ENCODE measurements at regions not wholly inside any gene's neighbourhood (a gene's known extent, or its start where the extent isn't known, plus 50 kb on each side); places are given as distances from the start of the nearest gene placed in this dataset.

GRCh38 chr9:113705928-113706519 lies 170.1 kb upstream of the ZNF618 start:
- no peak overlapping the region for H4K5ac ChIP-seq (ENCODE audit: low read depth, low read length)
- H3K4me2 ChIP-seq (ENCODE audit: low read depth, low read length) = no peak overlapping the region
- no peak overlapping the region for H2AFZ ChIP-seq (replicated peaks; ENCODE audit: low read length, poor library complexity)
- in situ Hi-C loops (cut with MboI; ENCODE audit: low sequenced_read_pairs) (no loop called here), intact Hi-C loops (cut with micrococcal nuclease) (no loop called here), dilution Hi-C loops (cut with HindIII; ENCODE audit: low sequenced_read_pairs, unreplicated experiment) (no loop called here)
- H3K79me1 ChIP-seq (ENCODE audit: low read depth in 1 of 2, low read length in 2 of 2) = no peaks in the 10 kb centered on the region
- H3K36me3 ChIP-seq (ENCODE audit: control insufficient read depth, insufficient read depth, low read length) = no peaks in the 10 kb centered on the region
- no peak overlapping the region for H2BK120ac ChIP-seq (ENCODE audit: low read depth, low read length)
- no peaks in the 10 kb centered on the region for H3K9me1 ChIP-seq (ENCODE audit: insufficient read depth, low read length)
- H2BK15ac ChIP-seq (ENCODE audit: low read depth, low read length) = no peak overlapping the region
- H3K18ac ChIP-seq (ENCODE audit: low read depth, low read length) = no peak overlapping the region
- TF ChIP-seq NFE2L2 (IDR thresholded peaks at IDR 0.05; ENCODE audit: low read depth, low read length) (no peak), CEBPB (IDR thresholded peaks at IDR 0.05; ENCODE audit: low read depth, low read length) (no peak), CTCF (conservative IDR thresholded peaks at IDR 0.05; ENCODE audit: low read depth, low read length) (no peak), CHD1 (IDR thresholded peaks at IDR 0.05; ENCODE audit: low read depth, low read length) (no peak), USF2 (IDR thresholded peaks at IDR 0.05; ENCODE audit: low read depth, low read length) (no peak), RAD21 (IDR thresholded peaks at IDR 0.05; ENCODE audit: low read length) (no peak), MAZ (IDR thresholded peaks at IDR 0.05; ENCODE audit: borderline replicate concordance, low read depth, low read length) (no peak), POLR2A (IDR thresholded peaks at IDR 0.05; ENCODE audit: low read depth, low read length) (no peak), RFX5 (IDR thresholded peaks at IDR 0.05; ENCODE audit: low read depth, low read length) (no peak), FOS (IDR thresholded peaks at IDR 0.05; ENCODE audit: low read depth, low read length) (no peak), BHLHE40 (IDR thresholded peaks at IDR 0.05; ENCODE audit: low read depth, low read length) (no peak), SMC3 (IDR thresholded peaks at IDR 0.05; ENCODE audit: low read depth, low read length) (no peak), ELK1 (IDR thresholded peaks at IDR 0.05; ENCODE audit: borderline replicate concordance, low read depth, low read length) (no peak), RCOR1 (IDR thresholded peaks at IDR 0.05; ENCODE audit: insufficient replicate concordance, low read length) (no peak), MAFK (IDR thresholded peaks at IDR 0.05; ENCODE audit: low read depth, low read length) (no peak)
- no TSS peak for BruUV-seq (replicated peaks)
- CTCF ChIA-PET = no interaction called here
- POLR2A ChIA-PET (ENCODE audit: unreplicated experiment) = no interaction called here
- H3K23ac ChIP-seq (ENCODE audit: low read depth, low read length) = no peak overlapping the region
- WGBS, 2 experiments (ENCODE audit: extremely low coverage in 2 of 2, insufficient read length in 1 of 2) = no CpG with 5 or more reads among the region's 2 CpGs
- H2BK5ac ChIP-seq (ENCODE audit: low read depth, low read length, poor library complexity, severe bottlenecking) = no peak overlapping the region
- no peak for ATAC-seq (ENCODE audit: low read depth)
- H3K4me1 ChIP-seq (ENCODE audit: control insufficient read depth, insufficient read depth, low read length) = no peaks in the 10 kb centered on the region
- H3K9ac ChIP-seq (ENCODE audit: low read depth, low read length) = no peak overlapping the region
- peaks cover 34% of the 10 kb centered on the region for H3K27me3 ChIP-seq (ENCODE audit: control insufficient read depth, insufficient read depth, low read length)
- DNase-seq = no peak
- H3K4ac ChIP-seq (ENCODE audit: low read depth, low read length) = no peak overlapping the region
- no peak overlapping the region for H2AK5ac ChIP-seq (ENCODE audit: low read depth, low read length)
- no peak overlapping the region for H3K27ac ChIP-seq (ENCODE audit: insufficient read depth, low read length)
- no peak overlapping the region for H4K8ac ChIP-seq (ENCODE audit: low read depth in 2 of 2, low read length in 2 of 2)
- H3K9me3 ChIP-seq (ENCODE audit: control insufficient read depth, insufficient read depth, low read length) = peaks cover 6% of the 10 kb centered on the region
- H2AK9ac ChIP-seq (replicated peaks; ENCODE audit: low read depth, low read length, poor library complexity) = peak overlapping the region; percentile 5
- H2BK20ac ChIP-seq (ENCODE audit: low read depth, low read length) = no peak overlapping the region
- no peaks in the 10 kb centered on the region for H4K20me1 ChIP-seq (ENCODE audit: insufficient read depth, low read length)
- no peak overlapping the region for H4K91ac ChIP-seq (ENCODE audit: insufficient read depth, low read depth, low read length)
- H3K14ac ChIP-seq (replicated peaks; ENCODE audit: low read depth, low read length) = no peak overlapping the region
- H3K4me3 ChIP-seq (ENCODE audit: insufficient read depth, low read depth, low read length) = no peak overlapping the region
- no peak overlapping the region for H3K56ac ChIP-seq (ENCODE audit: extremely low read depth, insufficient read depth, low read length)

Measured in IMR-90 (cell line).